ENCODE measurements at regions not wholly inside any gene's neighbourhood (a gene's known extent, or its start where the extent isn't known, plus 50 kb on each side); places are given as distances from the start of the nearest gene placed in this dataset.

- TF ChIP-seq EZH2 (IDR thresholded peaks at IDR 0.05; ENCODE audit: insufficient read depth, poor library complexity, severe bottlenecking) (no peak), EZH2phosphoT487 (IDR thresholded peaks at IDR 0.05; ENCODE audit: insufficient read depth, low read depth) (no peak)
Observed at GRCh38 chr10:8312079-8312478, 257.6 kb downstream of the GATA3 start.
